HEK293 (cell line): ENCODE measurements at regions not wholly inside any gene's neighbourhood (a gene's known extent, or its start where the extent isn't known, plus 50 kb on each side); places are given as distances from the start of the nearest gene placed in this dataset.

Experiments used
- ATF2 ChIP-seq: fragments of 450-650 bp; formaldehyde crosslinking; IDR thresholded peaks from 2 replicates; pipeline ENCODE4 v1.5.1; 2016; ENCODE audit warnings: missing biosample characterization, missing genetic modification characterization, low read depth
- GLIS2 ChIP-seq: fragments of 450-650 bp; formaldehyde crosslinking; IDR thresholded peaks from 2 replicates; pipeline ENCODE4 v1.5.1; 2016; ENCODE audit warnings: missing biosample characterization, missing genetic modification characterization
- INSM2 ChIP-seq: fragments of 450-650 bp; formaldehyde crosslinking; IDR thresholded peaks from 2 replicates; pipeline ENCODE4 v1.5.1; 2016; ENCODE audit warnings: missing biosample characterization, missing genetic modification characterization
- KLF10 ChIP-seq: fragments of 450-650 bp; IDR thresholded peaks from 2 replicates; pipeline ENCODE4 v1.5.1; 2018; ENCODE audit warnings: missing biosample characterization, mild to moderate bottlenecking, missing genetic modification characterization
- KLF17 ChIP-seq: fragments of 450-650 bp; formaldehyde crosslinking; IDR thresholded peaks from 2 replicates; pipeline ENCODE4 v1.5.1; 2016; ENCODE audit warnings: missing biosample characterization, missing genetic modification characterization
- OVOL3 ChIP-seq: fragments of 450-650 bp; formaldehyde crosslinking; IDR thresholded peaks from 2 replicates; pipeline ENCODE4 v1.5.1; 2016; ENCODE audit warnings: missing biosample characterization, missing genetic modification characterization
- PATZ1 ChIP-seq: fragments of 450-650 bp; formaldehyde crosslinking; IDR thresholded peaks from 2 replicates; pipeline ENCODE4 v1.5.1; 2016; ENCODE audit warnings: missing biosample characterization, missing genetic modification characterization
- SP3 ChIP-seq: fragments of 450-650 bp; formaldehyde crosslinking; IDR thresholded peaks from 2 replicates; pipeline ENCODE4 v1.5.1; 2016; ENCODE audit warnings: missing biosample characterization, missing genetic modification characterization
- TSHZ1 ChIP-seq: fragments of 450-650 bp; formaldehyde crosslinking; IDR thresholded peaks from 2 replicates; pipeline ENCODE4 v1.5.1; 2016; ENCODE audit warnings: missing biosample characterization, missing genetic modification characterization, borderline replicate concordance
- ZBTB6 ChIP-seq: fragments of 450-650 bp; formaldehyde crosslinking; IDR thresholded peaks from 2 replicates; pipeline ENCODE4 v1.5.1; 2017; ENCODE audit warnings: missing biosample characterization, missing genetic modification characterization
- ZIC2 ChIP-seq: fragments of 450-650 bp; formaldehyde crosslinking; IDR thresholded peaks from 2 replicates; pipeline ENCODE4 v1.5.1; 2016; ENCODE audit warnings: missing biosample characterization, missing genetic modification characterization
- ZNF10 ChIP-seq: fragments of 450-650 bp; formaldehyde crosslinking; IDR thresholded peaks from 2 replicates; pipeline ENCODE4 v1.5.1; 2017; ENCODE audit warnings: missing biosample characterization, missing genetic modification characterization
- ZNF121 ChIP-seq: fragments of 450-650 bp; formaldehyde crosslinking; IDR thresholded peaks from 2 replicates; pipeline ENCODE4 v1.5.1; 2016; ENCODE audit warnings: missing biosample characterization, missing genetic modification characterization
- ZNF19 ChIP-seq: fragments of 450-650 bp; formaldehyde crosslinking; IDR thresholded peaks from 2 replicates; pipeline ENCODE4; 2016; ENCODE audit warnings: missing biosample characterization, missing genetic modification characterization, low read depth
- ZNF280D ChIP-seq: fragments of 450-650 bp; formaldehyde crosslinking; IDR thresholded peaks from 2 replicates; pipeline ENCODE4 v1.5.1; 2016; ENCODE audit warnings: missing biosample characterization, missing genetic modification characterization
- ZNF341 ChIP-seq: fragments of 450-650 bp; formaldehyde crosslinking; IDR thresholded peaks from 2 replicates; pipeline ENCODE4; 2016; ENCODE audit warnings: low read depth, missing biosample characterization, missing genetic modification characterization
- ZNF366 ChIP-seq: fragments of 450-650 bp; formaldehyde crosslinking; conservative IDR thresholded peaks from 2 replicates; pipeline ENCODE4 v1.5.1; 2016; ENCODE audit warnings: missing biosample characterization, missing genetic modification characterization
- ZNF561 ChIP-seq: fragments of 450-650 bp; IDR thresholded peaks from 2 replicates; pipeline ENCODE4 v1.5.1; 2018; ENCODE audit warnings: missing biosample characterization, missing genetic modification characterization, borderline replicate concordance
- ZNF600 ChIP-seq: fragments of 450-650 bp; formaldehyde crosslinking; IDR thresholded peaks from 2 replicates; pipeline ENCODE4 v1.5.1; 2016; ENCODE audit warnings: missing biosample characterization, missing genetic modification characterization
- ZNF692 ChIP-seq: fragments of 450-650 bp; formaldehyde crosslinking; IDR thresholded peaks from 2 replicates; pipeline ENCODE4 v1.5.1; 2016; ENCODE audit warnings: missing biosample characterization, missing genetic modification characterization
- ZNF843 ChIP-seq: fragments of 450-650 bp; formaldehyde crosslinking; IDR thresholded peaks from 2 replicates; pipeline ENCODE4 v1.5.1; 2016; ENCODE audit warnings: missing biosample characterization, missing genetic modification characterization

- peak; percentile 46 for TF ChIP-seq ZBTB6
- TF ChIP-seq SP3 (tag by site-specific recombination), result peak; percentile 39; the same call in 1 of the 2 replicates
- TF ChIP-seq ZNF10 (tag by site-specific recombination), result 0 out of 2 replicates have a peak, but pooled peaks have one; percentile 52
- TF ChIP-seq ZNF341 (tag by site-specific recombination), result peak; percentile 63
- peak; percentile 76 for TF ChIP-seq TSHZ1 (tag by site-specific recombination)
- TF ChIP-seq ZNF121, result peak; percentile 50; the same call in 1 of the 2 replicates
- TF ChIP-seq ZIC2 (tag by site-specific recombination), result peak; percentile 84
- peak; percentile 79 for TF ChIP-seq KLF10 (tag by site-specific recombination)
- peak; percentile 96 for TF ChIP-seq ZNF600 (tag by site-specific recombination)
- peak; percentile 78 for TF ChIP-seq ZNF692 (tag by site-specific recombination)
- peak; percentile 68; the same call in 1 of the 2 replicates for TF ChIP-seq ATF2 (tag by site-specific recombination)
- peak; percentile 62 for TF ChIP-seq GLIS2 (tag by site-specific recombination)
- TF ChIP-seq ZNF19 (tag by site-specific recombination), result peak; percentile 12; the same call in 1 of the 2 replicates
- peak; percentile 47; the same call in 1 of the 2 replicates for TF ChIP-seq KLF17 (tag by site-specific recombination)
- 0 out of 2 replicates have a peak, but pooled peaks have one; percentile 24 for TF ChIP-seq ZNF561 (tag by site-specific recombination)
- peak; percentile 74 for TF ChIP-seq PATZ1 (tag by site-specific recombination)
- peak; percentile 95 for TF ChIP-seq ZNF843 (tag by site-specific recombination)
- TF ChIP-seq ZNF366, result peak; percentile 82
- TF ChIP-seq OVOL3 (tag by site-specific recombination), result 0 out of 2 replicates have a peak, but pooled peaks have one; percentile 35
- 0 out of 2 replicates have a peak, but pooled peaks have one; percentile 80 for TF ChIP-seq ZNF280D (tag by site-specific recombination)
- TF ChIP-seq INSM2 (tag by site-specific recombination), result peak; percentile 85
- TF ChIP-seq, all 188 proteins: peak for 59; not testable (repeated sequence) for 129
Observed at GRCh38 chr18:59079687-59080501, 59.8 kb upstream of the SEC11C start (continued).
